Thoracic aorta (tissue), 2 donors: ENCODE measurements at regions not wholly inside any gene's neighbourhood (a gene's known extent, or its start where the extent isn't known, plus 50 kb on each side); places are given as distances from the start of the nearest gene placed in this dataset.

Source experiments
- ATAC-seq: fragments of 150-250 bp; one replicate; pipeline ENCODE4 v1.8.0; 2017; ENCODE audit warnings: low read depth; ENCODE audit not compliant: insufficient number of reproducible peaks, low FRiP score
- DNase-seq: peaks from one replicate; pipeline ENCODE4 v3.0.0-alpha.2; 2020; ENCODE audit warnings: low spot score
- H3K27ac ChIP-seq, 2 donors: fragments of 200-600 bp; sonication (generic); 1 replicate in 1 of 2; 2 replicates in 1 of 2; pipeline ENCODE4 v1.5.1; 2016; ENCODE audit warnings: mild to moderate bottlenecking in 2 of 2, moderate library complexity in 2 of 2
- H3K27me3 ChIP-seq: fragments of 200-600 bp; sonication (generic); replicated peaks from 2 replicates; pipeline ENCODE4 v1.6.0; 2016; ENCODE audit warnings: mild to moderate bottlenecking; ENCODE audit not compliant: insufficient read depth
- H3K36me3 ChIP-seq: fragments of 200-600 bp; sonication (generic); one replicate; pipeline ENCODE4 v1.5.1; 2016
- H3K4me1 ChIP-seq, 2 donors: fragments of 200-600 bp; sonication (generic); 1 replicate in 1 of 2; 2 replicates in 1 of 2; pipeline versions ENCODE4 v1.5.1 to v1.6.0; 2016; ENCODE audit warnings: low read depth in 2 of 2, mild to moderate bottlenecking in 1 of 2; ENCODE audit not compliant: control insufficient read depth in 1 of 2
- H3K4me3 ChIP-seq: fragments of 200-600 bp; sonication (generic); 2 replicates; pipeline ENCODE4 v1.5.1; 2016; ENCODE audit warnings: mild to moderate bottlenecking
- H3K9me3 ChIP-seq: fragments of 200-600 bp; sonication (generic); 2 replicates; pipeline ENCODE4 v1.5.1; 2016
- TF ChIP-seq, protein P1 (sequence below): fragments of 200-600 bp; sonication (generic); IDR thresholded peaks from one replicate; pipeline ENCODE4 v1.5.1; 2019; ENCODE audit warnings: antibody characterized with exemption

DNA sequence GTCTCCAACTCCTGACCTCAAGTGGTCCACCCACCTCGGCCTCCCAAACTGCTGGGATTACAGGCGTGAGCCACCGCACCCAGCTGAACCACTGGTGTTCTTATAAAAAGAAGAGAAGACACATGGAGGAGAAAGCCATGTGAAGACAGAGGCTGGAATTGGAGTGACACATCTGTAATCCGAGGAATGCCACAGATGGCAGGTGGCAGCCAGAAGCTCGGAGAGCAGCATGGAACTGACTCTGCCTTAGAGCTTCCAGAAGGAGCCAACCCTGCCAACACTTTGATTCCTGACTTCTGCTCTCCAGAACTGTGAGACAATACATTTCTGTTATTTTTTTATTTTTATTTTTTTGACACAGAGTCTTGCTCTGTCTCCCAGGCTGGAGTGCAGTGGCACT lies 59.0 kb upstream of the ATP2B4 start:
- ATAC-seq (no peak), DNase-seq (no peak)
- H3K27ac ChIP-seq: no peak overlapping the region
- no peaks in the 10 kb centered on the region for H3K27me3 ChIP-seq
- TF ChIP-seq, protein P1, sequence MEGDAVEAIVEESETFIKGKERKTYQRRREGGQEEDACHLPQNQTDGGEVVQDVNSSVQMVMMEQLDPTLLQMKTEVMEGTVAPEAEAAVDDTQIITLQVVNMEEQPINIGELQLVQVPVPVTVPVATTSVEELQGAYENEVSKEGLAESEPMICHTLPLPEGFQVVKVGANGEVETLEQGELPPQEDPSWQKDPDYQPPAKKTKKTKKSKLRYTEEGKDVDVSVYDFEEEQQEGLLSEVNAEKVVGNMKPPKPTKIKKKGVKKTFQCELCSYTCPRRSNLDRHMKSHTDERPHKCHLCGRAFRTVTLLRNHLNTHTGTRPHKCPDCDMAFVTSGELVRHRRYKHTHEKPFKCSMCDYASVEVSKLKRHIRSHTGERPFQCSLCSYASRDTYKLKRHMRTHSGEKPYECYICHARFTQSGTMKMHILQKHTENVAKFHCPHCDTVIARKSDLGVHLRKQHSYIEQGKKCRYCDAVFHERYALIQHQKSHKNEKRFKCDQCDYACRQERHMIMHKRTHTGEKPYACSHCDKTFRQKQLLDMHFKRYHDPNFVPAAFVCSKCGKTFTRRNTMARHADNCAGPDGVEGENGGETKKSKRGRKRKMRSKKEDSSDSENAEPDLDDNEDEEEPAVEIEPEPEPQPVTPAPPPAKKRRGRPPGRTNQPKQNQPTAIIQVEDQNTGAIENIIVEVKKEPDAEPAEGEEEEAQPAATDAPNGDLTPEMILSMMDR: no peak
- H3K36me3 ChIP-seq: no peaks in the 10 kb centered on the region
- no peaks in the 10 kb centered on the region for H3K9me3 ChIP-seq
- H3K4me3 ChIP-seq: no peak overlapping the region
- H3K4me1 ChIP-seq: peaks cover 5 to 27% of the 10 kb centered on the region in 2 donors

DNA sequence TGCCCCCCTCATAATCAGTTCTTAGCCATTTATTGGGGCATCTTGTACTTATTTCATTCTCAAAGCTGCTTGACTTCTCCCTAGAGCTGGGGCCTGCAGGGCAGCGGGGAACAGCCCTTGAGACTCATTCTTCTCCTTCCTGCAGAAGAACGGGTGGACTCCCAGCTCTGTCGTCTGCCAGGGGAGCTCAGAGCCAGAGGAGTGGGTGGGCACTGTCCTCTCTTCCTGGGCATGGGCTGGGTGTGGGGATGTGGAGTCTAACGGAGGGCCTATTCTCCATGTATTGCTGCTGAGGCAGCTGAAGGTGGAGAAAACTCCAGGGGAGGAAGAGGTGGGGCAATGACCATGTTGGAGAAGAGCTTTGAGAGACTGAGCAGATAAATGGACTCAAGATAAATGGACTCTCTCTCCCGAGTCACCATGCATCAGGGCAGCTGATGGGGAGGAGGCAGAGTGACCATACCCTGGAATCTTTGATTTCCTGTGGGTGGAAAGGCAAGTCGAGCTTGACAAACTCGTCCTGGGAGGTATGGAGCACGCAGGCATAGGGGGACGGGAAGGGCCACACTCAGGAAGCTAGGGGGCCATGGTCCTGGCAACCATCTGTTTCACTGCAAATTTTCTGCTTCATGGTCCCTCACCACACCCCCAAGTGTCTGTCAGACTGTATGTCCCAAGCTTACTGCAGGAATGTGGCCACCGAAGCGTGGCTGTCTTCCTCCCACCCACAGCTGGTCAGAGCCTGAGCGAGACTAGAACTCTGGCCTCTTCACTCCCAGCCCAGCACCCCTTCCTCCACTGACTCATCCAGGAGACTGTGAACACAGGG lies 56.9 kb upstream of the ATP2B4 start:
- no peaks in the 10 kb centered on the region for H3K9me3 ChIP-seq
- DNase-seq (no peak), ATAC-seq (no peak)
- H3K27ac ChIP-seq: no peak overlapping the region
- TF ChIP-seq, protein P1: no peak
- no peaks in the 10 kb centered on the region for H3K27me3 ChIP-seq
- H3K4me1 ChIP-seq: peaks cover 2 to 20% of the 10 kb centered on the region in 2 donors
- no peak overlapping the region for H3K4me3 ChIP-seq
- H3K36me3 ChIP-seq: no peaks in the 10 kb centered on the region

DNA sequence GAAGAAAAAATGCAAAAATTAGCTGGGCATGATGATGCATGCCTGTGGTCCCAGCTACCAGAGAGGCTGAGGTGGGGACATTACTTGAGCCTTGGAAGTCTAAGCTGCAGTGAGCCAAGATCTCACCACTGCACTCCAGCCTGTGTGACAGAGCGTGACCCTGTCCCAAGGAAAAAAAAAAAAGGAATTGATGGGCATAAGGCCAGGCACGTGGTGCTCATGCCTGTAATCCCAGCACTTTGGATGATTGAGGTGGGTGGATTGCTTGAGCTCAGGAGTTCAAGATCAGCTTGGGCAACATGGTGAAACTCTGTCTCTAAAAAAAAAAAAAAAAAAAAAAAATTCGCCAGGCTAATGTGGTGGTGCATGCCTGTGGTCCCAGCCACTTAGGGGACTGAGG lies 55.8 kb upstream of the ATP2B4 start:
- H3K27me3 ChIP-seq: no peaks in the 10 kb centered on the region
- no peak overlapping the region for H3K27ac ChIP-seq
- H3K36me3 ChIP-seq: no peaks in the 10 kb centered on the region
- peaks cover 0 to 16% of the 10 kb centered on the region in 2 donors for H3K4me1 ChIP-seq
- no peak for DNase-seq
- H3K4me3 ChIP-seq: no peak overlapping the region
- ATAC-seq: no peak
- H3K9me3 ChIP-seq: no peaks in the 10 kb centered on the region
- TF ChIP-seq, protein P1: no peak

DNA sequence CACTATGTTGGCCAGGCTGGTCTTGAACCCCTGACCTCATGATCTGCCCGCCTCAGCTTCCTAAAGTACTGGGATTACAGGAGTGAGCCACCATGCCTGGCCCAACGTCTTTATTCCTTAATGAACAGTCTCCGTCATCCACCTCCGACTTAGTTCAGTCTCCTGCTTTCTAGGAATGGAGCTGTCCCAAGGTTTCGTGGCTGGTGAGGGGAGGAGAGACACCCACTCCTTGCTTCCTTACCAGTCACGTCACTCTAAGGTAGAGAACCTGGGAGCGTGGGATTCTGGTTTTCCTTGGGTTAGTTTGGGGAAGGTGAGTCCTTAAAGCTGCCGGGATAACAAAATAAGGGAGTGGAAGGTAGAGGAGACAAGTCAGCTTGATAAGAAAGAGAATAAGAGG lies 55.0 kb upstream of the ATP2B4 start:
- Histone ChIP-seq H3K4me1 (peaks cover 0 to 16% of the 10 kb centered on the region in 2 donors), H3K27me3 (no peaks in the 10 kb centered on the region), H3K36me3 (no peaks in the 10 kb centered on the region), H3K27ac (peak overlapping the region; percentile 29 to 46), H3K9me3 (no peaks in the 10 kb centered on the region), H3K4me3 (no peak overlapping the region)
- ATAC-seq (no peak), DNase-seq (no peak)
- TF ChIP-seq, protein P1: no peak

DNA sequence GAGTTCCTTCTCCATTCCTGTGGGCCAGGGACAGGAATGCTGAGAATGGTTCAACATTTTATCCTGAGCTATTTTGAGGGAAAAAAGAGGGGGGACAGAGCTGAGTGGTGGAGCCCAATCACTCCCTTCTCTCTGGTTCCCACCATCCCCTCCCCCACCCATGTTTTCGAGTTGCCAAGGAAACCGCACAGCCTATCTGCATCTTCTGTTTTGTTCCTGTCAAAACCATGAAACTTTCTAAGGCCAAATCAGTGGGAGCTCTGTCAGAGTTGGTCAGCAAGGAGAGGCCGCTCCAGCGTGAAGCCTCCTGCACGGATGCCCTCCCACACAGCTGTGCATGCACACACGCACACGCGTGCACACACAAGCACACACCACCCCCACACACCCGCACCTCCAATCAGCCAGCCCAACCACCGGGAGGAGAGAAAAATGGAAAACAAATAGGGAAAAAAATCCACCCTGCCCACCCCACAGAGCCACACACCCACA lies 54.5 kb upstream of the ATP2B4 start:
- TF ChIP-seq, protein P1: no peak
- Histone ChIP-seq H3K4me3 (no peak overlapping the region), H3K36me3 (no peaks in the 10 kb centered on the region), H3K27me3 (no peaks in the 10 kb centered on the region), H3K4me1 (peaks cover 0 to 16% of the 10 kb centered on the region in 2 donors), H3K27ac (peak overlapping the region; percentile 29 to 46), H3K9me3 (no peaks in the 10 kb centered on the region)
- ATAC-seq: peak; percentile 85
- DNase-seq: no peak
